ENCODE measurements at regions not wholly inside any gene's neighbourhood (a gene's known extent, or its start where the extent isn't known, plus 50 kb on each side); places are given as distances from the start of the nearest gene placed in this dataset.

DNA sequence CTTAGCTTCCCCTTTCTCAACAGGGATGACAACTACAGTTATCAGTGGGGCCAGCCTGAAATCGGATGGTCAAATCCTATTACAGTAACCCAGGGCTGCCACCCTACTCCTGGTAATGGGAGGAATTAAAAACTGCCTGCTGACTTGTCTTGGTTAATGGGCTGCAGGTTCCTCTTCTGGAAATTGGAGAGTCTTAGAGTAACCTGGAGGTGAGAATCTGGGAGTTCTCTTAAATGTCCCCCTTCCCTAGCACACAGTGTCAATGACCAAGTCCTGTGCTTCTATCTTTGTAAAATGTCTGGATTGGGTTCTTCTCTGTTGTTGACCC lies 113.1 kb downstream of the DDX1 start:
- no peak for ATAC-seq
- TF ChIP-seq, protein P1, sequence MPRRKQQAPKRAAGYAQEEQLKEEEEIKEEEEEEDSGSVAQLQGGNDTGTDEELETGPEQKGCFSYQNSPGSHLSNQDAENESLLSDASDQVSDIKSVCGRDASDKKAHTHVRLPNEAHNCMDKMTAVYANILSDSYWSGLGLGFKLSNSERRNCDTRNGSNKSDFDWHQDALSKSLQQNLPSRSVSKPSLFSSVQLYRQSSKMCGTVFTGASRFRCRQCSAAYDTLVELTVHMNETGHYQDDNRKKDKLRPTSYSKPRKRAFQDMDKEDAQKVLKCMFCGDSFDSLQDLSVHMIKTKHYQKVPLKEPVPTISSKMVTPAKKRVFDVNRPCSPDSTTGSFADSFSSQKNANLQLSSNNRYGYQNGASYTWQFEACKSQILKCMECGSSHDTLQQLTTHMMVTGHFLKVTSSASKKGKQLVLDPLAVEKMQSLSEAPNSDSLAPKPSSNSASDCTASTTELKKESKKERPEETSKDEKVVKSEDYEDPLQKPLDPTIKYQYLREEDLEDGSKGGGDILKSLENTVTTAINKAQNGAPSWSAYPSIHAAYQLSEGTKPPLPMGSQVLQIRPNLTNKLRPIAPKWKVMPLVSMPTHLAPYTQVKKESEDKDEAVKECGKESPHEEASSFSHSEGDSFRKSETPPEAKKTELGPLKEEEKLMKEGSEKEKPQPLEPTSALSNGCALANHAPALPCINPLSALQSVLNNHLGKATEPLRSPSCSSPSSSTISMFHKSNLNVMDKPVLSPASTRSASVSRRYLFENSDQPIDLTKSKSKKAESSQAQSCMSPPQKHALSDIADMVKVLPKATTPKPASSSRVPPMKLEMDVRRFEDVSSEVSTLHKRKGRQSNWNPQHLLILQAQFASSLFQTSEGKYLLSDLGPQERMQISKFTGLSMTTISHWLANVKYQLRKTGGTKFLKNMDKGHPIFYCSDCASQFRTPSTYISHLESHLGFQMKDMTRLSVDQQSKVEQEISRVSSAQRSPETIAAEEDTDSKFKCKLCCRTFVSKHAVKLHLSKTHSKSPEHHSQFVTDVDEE (CRISPR knock-in tag; IDR thresholded peaks at IDR 0.05), result no peak
- TF ChIP-seq CSDC2 (CRISPR knock-in tag; IDR thresholded peaks at IDR 0.05) (no peak), BACH2 (CRISPR knock-in tag; IDR thresholded peaks at IDR 0.05; ENCODE audit: borderline replicate concordance) (no peak), ZC3H10 (CRISPR knock-in tag; IDR thresholded peaks at IDR 0.05) (no peak), ZNF70 (CRISPR knock-in tag; IDR thresholded peaks at IDR 0.05) (no peak), ZFP30 (CRISPR knock-in tag; IDR thresholded peaks at IDR 0.05) (no peak), ESRRG (CRISPR knock-in tag; IDR thresholded peaks at IDR 0.05) (no peak), SNAI2 (CRISPR knock-in tag; IDR thresholded peaks at IDR 0.05) (no peak), TOX (CRISPR knock-in tag; IDR thresholded peaks at IDR 0.05; ENCODE audit: borderline replicate concordance) (no peak)
- TF ChIP-seq, protein P2, sequence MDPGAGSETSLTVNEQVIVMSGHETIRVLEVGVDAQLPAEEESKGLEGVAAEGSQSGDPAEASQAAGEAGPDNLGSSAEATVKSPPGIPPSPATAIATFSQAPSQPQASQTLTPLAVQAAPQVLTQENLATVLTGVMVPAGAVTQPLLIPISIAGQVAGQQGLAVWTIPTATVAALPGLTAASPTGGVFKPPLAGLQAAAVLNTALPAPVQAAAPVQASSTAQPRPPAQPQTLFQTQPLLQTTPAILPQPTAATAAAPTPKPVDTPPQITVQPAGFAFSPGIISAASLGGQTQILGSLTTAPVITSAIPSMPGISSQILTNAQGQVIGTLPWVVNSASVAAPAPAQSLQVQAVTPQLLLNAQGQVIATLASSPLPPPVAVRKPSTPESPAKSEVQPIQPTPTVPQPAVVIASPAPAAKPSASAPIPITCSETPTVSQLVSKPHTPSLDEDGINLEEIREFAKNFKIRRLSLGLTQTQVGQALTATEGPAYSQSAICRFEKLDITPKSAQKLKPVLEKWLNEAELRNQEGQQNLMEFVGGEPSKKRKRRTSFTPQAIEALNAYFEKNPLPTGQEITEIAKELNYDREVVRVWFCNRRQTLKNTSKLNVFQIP (CRISPR knock-in tag; IDR thresholded peaks at IDR 0.05; ENCODE audit: borderline replicate concordance, low read depth), result no peak
- TF ChIP-seq, protein P3, sequence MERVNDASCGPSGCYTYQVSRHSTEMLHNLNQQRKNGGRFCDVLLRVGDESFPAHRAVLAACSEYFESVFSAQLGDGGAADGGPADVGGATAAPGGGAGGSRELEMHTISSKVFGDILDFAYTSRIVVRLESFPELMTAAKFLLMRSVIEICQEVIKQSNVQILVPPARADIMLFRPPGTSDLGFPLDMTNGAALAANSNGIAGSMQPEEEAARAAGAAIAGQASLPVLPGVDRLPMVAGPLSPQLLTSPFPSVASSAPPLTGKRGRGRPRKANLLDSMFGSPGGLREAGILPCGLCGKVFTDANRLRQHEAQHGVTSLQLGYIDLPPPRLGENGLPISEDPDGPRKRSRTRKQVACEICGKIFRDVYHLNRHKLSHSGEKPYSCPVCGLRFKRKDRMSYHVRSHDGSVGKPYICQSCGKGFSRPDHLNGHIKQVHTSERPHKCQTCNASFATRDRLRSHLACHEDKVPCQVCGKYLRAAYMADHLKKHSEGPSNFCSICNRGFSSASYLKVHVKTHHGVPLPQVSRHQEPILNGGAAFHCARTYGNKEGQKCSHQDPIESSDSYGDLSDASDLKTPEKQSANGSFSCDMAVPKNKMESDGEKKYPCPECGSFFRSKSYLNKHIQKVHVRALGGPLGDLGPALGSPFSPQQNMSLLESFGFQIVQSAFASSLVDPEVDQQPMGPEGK (CRISPR knock-in tag; IDR thresholded peaks at IDR 0.05; ENCODE audit: borderline replicate concordance), result no peak
- TF ChIP-seq, protein P4, sequence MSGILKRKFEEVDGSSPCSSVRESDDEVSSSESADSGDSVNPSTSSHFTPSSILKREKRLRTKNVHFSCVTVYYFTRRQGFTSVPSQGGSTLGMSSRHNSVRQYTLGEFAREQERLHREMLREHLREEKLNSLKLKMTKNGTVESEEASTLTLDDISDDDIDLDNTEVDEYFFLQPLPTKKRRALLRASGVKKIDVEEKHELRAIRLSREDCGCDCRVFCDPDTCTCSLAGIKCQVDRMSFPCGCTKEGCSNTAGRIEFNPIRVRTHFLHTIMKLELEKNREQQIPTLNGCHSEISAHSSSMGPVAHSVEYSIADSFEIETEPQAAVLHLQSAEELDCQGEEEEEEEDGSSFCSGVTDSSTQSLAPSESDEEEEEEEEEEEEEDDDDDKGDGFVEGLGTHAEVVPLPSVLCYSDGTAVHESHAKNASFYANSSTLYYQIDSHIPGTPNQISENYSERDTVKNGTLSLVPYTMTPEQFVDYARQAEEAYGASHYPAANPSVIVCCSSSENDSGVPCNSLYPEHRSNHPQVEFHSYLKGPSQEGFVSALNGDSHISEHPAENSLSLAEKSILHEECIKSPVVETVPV (CRISPR knock-in tag; IDR thresholded peaks at IDR 0.05), result no peak

DNA sequence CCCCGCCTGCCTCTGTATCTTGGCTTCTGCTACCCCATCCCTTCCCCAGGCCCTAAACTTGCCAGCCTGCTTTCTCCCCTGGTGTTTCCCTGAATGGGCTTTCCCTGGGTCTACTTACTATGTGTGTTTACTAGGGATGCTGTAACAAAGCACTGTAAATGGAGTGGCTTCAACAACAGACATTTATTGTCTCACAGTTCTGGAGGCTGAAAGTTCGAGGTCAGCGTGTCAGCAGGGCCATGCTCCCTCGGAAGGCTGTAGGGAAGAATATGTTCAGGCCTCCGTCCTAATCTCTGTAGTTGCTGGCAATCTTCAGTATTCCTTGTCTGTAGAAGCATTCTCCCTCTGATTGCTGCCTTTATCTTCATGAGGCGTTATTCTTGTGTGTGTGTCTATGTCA lies 113.6 kb downstream of the DDX1 start:
- ATAC-seq, result no peak
- TF ChIP-seq ISL1 (CRISPR knock-in tag; IDR thresholded peaks at IDR 0.05) (no peak), GLIS3 (CRISPR knock-in tag; IDR thresholded peaks at IDR 0.05) (no peak)

DNA sequence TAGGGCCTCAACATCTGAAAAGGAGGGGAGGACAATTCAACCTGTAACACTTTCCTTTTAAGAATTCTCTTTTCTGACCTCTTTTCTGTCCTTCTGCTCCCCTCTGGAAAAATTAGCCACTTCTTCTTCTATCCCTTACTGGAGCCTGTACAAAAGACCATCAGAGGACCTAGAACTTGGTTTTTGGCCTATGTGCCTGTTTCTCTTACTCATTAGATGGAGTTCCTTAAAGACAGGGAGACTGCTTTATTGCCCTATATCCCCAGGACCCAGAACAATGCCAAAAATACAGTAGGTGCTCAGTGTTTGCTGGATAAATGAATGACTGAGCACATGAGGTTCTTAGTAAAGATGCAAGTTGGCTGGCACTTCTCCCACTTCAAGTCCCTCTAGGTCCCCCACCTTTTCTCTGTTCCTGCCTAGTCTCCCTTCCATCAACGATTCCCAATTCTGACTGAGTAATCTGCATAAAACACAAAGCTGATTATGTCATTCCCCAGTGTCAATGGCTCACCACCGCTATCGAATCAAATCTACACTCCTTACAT lies 114.2 kb downstream of the DDX1 start:
- no peak for TF ChIP-seq ZC3H10 (CRISPR knock-in tag; IDR thresholded peaks at IDR 0.05)
- no peak for TF ChIP-seq PPARA (CRISPR knock-in tag; IDR thresholded peaks at IDR 0.05; ENCODE audit: borderline replicate concordance)
- TF ChIP-seq TCF4 (CRISPR knock-in tag; IDR thresholded peaks at IDR 0.05; ENCODE audit: borderline replicate concordance), result no peak
- TF ChIP-seq, protein P4 (CRISPR knock-in tag; IDR thresholded peaks at IDR 0.05), result no peak
- TF ChIP-seq OSR1 (CRISPR knock-in tag; IDR thresholded peaks at IDR 0.05), result no peak
- TF ChIP-seq ARNTL (CRISPR knock-in tag; IDR thresholded peaks at IDR 0.05; ENCODE audit: borderline replicate concordance, low read depth), result no peak
- TF ChIP-seq ZNF70 (CRISPR knock-in tag; IDR thresholded peaks at IDR 0.05), result no peak
- no peak for ATAC-seq

DNA sequence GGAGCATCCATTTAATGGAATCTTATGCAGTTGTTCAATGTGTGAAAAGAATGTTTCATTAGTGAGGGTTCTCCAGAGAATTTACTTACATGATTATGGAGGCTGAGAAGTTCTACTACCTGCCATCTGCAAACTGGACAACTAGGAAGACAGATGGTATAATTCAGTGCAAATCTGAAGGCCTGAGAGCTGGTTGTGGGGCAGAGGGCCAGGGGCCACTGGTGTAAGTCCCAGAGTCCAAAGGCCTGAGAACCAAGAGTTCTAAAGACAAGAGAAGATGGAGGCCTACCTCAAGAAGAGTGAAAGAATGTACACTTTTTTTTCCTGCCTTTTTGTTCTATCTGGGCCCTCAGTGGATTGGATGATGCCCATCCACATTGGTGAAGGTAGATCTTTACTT lies 114.8 kb downstream of the DDX1 start:
- ATAC-seq, result no peak
- TF ChIP-seq ZNF70 (CRISPR knock-in tag; IDR thresholded peaks at IDR 0.05) (no peak), ISL1 (CRISPR knock-in tag; IDR thresholded peaks at IDR 0.05) (no peak), BACH2 (CRISPR knock-in tag; IDR thresholded peaks at IDR 0.05; ENCODE audit: borderline replicate concordance) (no peak), SNAI2 (CRISPR knock-in tag; IDR thresholded peaks at IDR 0.05) (no peak), CSDC2 (CRISPR knock-in tag; IDR thresholded peaks at IDR 0.05) (no peak), ARNTL (CRISPR knock-in tag; IDR thresholded peaks at IDR 0.05; ENCODE audit: borderline replicate concordance, low read depth) (no peak), ESRRG (CRISPR knock-in tag; IDR thresholded peaks at IDR 0.05) (no peak), ZFP30 (CRISPR knock-in tag; IDR thresholded peaks at IDR 0.05) (no peak), ZNF565 (CRISPR knock-in tag; conservative IDR thresholded peaks at IDR 0.05; ENCODE audit: low read depth) (no peak), PPARA (CRISPR knock-in tag; IDR thresholded peaks at IDR 0.05; ENCODE audit: borderline replicate concordance) (no peak)
- TF ChIP-seq, protein P5, sequence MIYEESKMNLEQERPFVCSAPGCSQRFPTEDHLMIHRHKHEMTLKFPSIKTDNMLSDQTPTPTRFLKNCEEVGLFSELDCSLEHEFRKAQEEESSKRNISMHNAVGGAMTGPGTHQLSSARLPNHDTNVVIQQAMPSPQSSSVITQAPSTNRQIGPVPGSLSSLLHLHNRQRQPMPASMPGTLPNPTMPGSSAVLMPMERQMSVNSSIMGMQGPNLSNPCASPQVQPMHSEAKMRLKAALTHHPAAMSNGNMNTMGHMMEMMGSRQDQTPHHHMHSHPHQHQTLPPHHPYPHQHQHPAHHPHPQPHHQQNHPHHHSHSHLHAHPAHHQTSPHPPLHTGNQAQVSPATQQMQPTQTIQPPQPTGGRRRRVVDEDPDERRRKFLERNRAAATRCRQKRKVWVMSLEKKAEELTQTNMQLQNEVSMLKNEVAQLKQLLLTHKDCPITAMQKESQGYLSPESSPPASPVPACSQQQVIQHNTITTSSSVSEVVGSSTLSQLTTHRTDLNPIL (CRISPR knock-in tag; IDR thresholded peaks at IDR 0.05; ENCODE audit: low read depth), result no peak
- TF ChIP-seq, protein P3 (CRISPR knock-in tag; IDR thresholded peaks at IDR 0.05; ENCODE audit: borderline replicate concordance), result no peak
- TF ChIP-seq, protein P4 (CRISPR knock-in tag; IDR thresholded peaks at IDR 0.05), result no peak
